ENCODE measurements at regions not wholly inside any gene's neighbourhood (a gene's known extent, or its start where the extent isn't known, plus 50 kb on each side); places are given as distances from the start of the nearest gene placed in this dataset.

- TF ChIP-seq ZNF768 (tag by site-specific recombination; IDR thresholded peaks at IDR 0.05) (no peak), ZNF629 (tag by site-specific recombination; IDR thresholded peaks at IDR 0.05) (no peak), ZNF132 (tag by site-specific recombination; IDR thresholded peaks at IDR 0.05; ENCODE audit: borderline replicate concordance) (no peak), ZNF280C (tag by site-specific recombination; IDR thresholded peaks at IDR 0.05) (no peak), ZNF777 (tag by site-specific recombination; IDR thresholded peaks at IDR 0.05; ENCODE audit: borderline replicate concordance) (no peak), BCL11A (tag by site-specific recombination; IDR thresholded peaks at IDR 0.05; ENCODE audit: low read depth) (no peak), ZNF510 (tag by site-specific recombination; IDR thresholded peaks at IDR 0.05; ENCODE audit: insufficient replicate concordance) (no peak), ZNF529 (tag by site-specific recombination; IDR thresholded peaks at IDR 0.05; ENCODE audit: insufficient replicate concordance) (no peak), ZNF707 (tag by site-specific recombination; IDR thresholded peaks at IDR 0.05) (no peak)
- TF ChIP-seq, protein P1, sequence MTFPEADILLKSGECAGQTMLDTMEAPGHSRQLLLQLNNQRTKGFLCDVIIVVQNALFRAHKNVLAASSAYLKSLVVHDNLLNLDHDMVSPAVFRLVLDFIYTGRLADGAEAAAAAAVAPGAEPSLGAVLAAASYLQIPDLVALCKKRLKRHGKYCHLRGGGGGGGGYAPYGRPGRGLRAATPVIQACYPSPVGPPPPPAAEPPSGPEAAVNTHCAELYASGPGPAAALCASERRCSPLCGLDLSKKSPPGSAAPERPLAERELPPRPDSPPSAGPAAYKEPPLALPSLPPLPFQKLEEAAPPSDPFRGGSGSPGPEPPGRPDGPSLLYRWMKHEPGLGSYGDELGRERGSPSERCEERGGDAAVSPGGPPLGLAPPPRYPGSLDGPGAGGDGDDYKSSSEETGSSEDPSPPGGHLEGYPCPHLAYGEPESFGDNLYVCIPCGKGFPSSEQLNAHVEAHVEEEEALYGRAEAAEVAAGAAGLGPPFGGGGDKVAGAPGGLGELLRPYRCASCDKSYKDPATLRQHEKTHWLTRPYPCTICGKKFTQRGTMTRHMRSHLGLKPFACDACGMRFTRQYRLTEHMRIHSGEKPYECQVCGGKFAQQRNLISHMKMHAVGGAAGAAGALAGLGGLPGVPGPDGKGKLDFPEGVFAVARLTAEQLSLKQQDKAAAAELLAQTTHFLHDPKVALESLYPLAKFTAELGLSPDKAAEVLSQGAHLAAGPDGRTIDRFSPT (tag by site-specific recombination; IDR thresholded peaks at IDR 0.05): no peak
- TF ChIP-seq, protein P2, sequence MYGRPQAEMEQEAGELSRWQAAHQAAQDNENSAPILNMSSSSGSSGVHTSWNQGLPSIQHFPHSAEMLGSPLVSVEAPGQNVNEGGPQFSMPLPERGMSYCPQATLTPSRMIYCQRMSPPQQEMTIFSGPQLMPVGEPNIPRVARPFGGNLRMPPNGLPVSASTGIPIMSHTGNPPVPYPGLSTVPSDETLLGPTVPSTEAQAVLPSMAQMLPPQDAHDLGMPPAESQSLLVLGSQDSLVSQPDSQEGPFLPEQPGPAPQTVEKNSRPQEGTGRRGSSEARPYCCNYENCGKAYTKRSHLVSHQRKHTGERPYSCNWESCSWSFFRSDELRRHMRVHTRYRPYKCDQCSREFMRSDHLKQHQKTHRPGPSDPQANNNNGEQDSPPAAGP (tag by site-specific recombination; IDR thresholded peaks at IDR 0.05): no peak
- ChIA-PET POLR2A (no interaction called here), CTCF (no interaction called here)
- no peaks in the 10 kb centered on the region for H3K9me3 ChIP-seq (ENCODE audit: control insufficient read depth, insufficient read depth, low read depth, low read length)
- H3K36me3 ChIP-seq (ENCODE audit: control insufficient read depth in 2 of 2, insufficient read depth in 1 of 2, low read length in 2 of 2): no peaks in the 10 kb centered on the region
- no peak overlapping the region for H3K27ac ChIP-seq (ENCODE audit: extremely low read depth, low read depth, low read length)
- H3K4me1 ChIP-seq (ENCODE audit: control insufficient read depth, insufficient read depth, low read length): no peaks in the 10 kb centered on the region
- H3K4me3 ChIP-seq (ENCODE audit: low read depth, low read length): no peak overlapping the region
Measured at GRCh38 chr1:60703155-60703554, 379.2 kb upstream of the NFIA start.

DNA sequence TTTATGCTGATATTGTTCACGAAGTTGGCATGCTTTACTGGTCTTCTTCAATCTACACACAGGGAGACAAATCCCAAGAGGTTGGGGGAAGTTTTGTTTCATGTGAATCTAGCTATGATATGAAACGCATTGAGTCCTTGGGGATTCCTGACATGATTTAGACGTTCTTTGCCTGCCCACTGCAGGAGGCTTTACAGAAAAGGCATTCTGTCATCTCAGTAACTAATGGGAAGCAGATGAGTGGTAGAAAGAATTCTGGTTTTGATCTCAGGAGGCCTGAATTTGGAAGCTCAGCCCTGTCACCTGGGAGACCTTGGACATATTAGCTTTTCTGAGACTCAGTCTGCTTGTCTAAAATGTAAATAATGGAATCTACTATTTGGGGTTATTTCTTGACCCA lies 383.0 kb upstream of the NFIA start:
- POLR2A ChIA-PET: no interaction called here
- TF ChIP-seq ZNF211 (tag by site-specific recombination; IDR thresholded peaks at IDR 0.05; ENCODE audit: low read depth): no peak
- no peak for TF ChIP-seq ZNF777 (tag by site-specific recombination; IDR thresholded peaks at IDR 0.05; ENCODE audit: borderline replicate concordance)
- TF ChIP-seq ZBTB21 (tag by site-specific recombination; IDR thresholded peaks at IDR 0.05): no peak
- TF ChIP-seq ZNF433 (tag by site-specific recombination; IDR thresholded peaks at IDR 0.05; ENCODE audit: low read depth): no peak
- TF ChIP-seq ZNF404 (tag by site-specific recombination; IDR thresholded peaks at IDR 0.05): no peak
- no peak for TF ChIP-seq ZNF274 (IDR thresholded peaks at IDR 0.05; ENCODE audit: low read length)
- TF ChIP-seq ZNF274 (tag by site-specific recombination; IDR thresholded peaks at IDR 0.05; ENCODE audit: borderline replicate concordance): no peak
- TF ChIP-seq ZNF600 (tag by site-specific recombination; IDR thresholded peaks at IDR 0.05): no peak
- TF ChIP-seq ZFP37 (tag by site-specific recombination; IDR thresholded peaks at IDR 0.05): no peak
- no peak for TF ChIP-seq ZNF292 (tag by site-specific recombination; IDR thresholded peaks at IDR 0.05; ENCODE audit: borderline replicate concordance, low read depth)
- TF ChIP-seq ZNF121 (tag by site-specific recombination; IDR thresholded peaks at IDR 0.05): no peak
- TF ChIP-seq EGR2 (tag by site-specific recombination; IDR thresholded peaks at IDR 0.05; ENCODE audit: low read depth): no peak
- no peak for TF ChIP-seq GLIS1 (tag by site-specific recombination; IDR thresholded peaks at IDR 0.05)
- no peak for TF ChIP-seq ZNF214 (tag by site-specific recombination; IDR thresholded peaks at IDR 0.05; ENCODE audit: borderline replicate concordance)
- no peak for TF ChIP-seq SP2 (tag by site-specific recombination; IDR thresholded peaks at IDR 0.05)
- TF ChIP-seq TCF7L2 (IDR thresholded peaks at IDR 0.05; ENCODE audit: borderline replicate concordance, low read depth, low read length): no peak
- no peak for TF ChIP-seq ZNF707 (tag by site-specific recombination; IDR thresholded peaks at IDR 0.05)
- CTCF ChIA-PET: interaction anchor here (0.6 to 1.1 kb wide), 2 partner anchors 66 to 174 kb away, joined by 4 read pairs; no protein-coding TSS in a partner anchor
- H3K36me3 ChIP-seq (ENCODE audit: control insufficient read depth in 2 of 2, insufficient read depth in 1 of 2, low read length in 2 of 2): no peaks in the 10 kb centered on the region
- H3K4me3 ChIP-seq (ENCODE audit: low read depth, low read length): no peak overlapping the region
- no peaks in the 10 kb centered on the region for H3K9me3 ChIP-seq (ENCODE audit: control insufficient read depth, insufficient read depth, low read depth, low read length)
- no peaks in the 10 kb centered on the region for H3K4me1 ChIP-seq (ENCODE audit: control insufficient read depth, insufficient read depth, low read length)
- H3K27ac ChIP-seq (ENCODE audit: extremely low read depth, low read depth, low read length): no peak overlapping the region

Data from HEK293 (cell line).